GM12801 (cell line): ENCODE measurements at regions not wholly inside any gene's neighbourhood (a gene's known extent, or its start where the extent isn't known, plus 50 kb on each side); places are given as distances from the start of the nearest gene placed in this dataset.

Experiments
- CTCF ChIP-seq: IDR thresholded peaks from one replicate; pipeline ENCODE4 v1.5.1; 2011; ENCODE audit warnings: control low read depth; ENCODE audit not compliant: insufficient read length; ENCODE audit errors: extremely low read depth

GRCh38 chr1:231099311-231099710 is 59.3 kb upstream of the FAM89A start:
- no peak for TF ChIP-seq CTCF

- TF ChIP-seq CTCF, result no peak
Measured at GRCh38 chr1:231095595-231095994, 55.5 kb upstream of the FAM89A start.

GRCh38 chr1:231094421-231094820 is 54.4 kb upstream of the FAM89A start:
- TF ChIP-seq CTCF, result no peak

DNA sequence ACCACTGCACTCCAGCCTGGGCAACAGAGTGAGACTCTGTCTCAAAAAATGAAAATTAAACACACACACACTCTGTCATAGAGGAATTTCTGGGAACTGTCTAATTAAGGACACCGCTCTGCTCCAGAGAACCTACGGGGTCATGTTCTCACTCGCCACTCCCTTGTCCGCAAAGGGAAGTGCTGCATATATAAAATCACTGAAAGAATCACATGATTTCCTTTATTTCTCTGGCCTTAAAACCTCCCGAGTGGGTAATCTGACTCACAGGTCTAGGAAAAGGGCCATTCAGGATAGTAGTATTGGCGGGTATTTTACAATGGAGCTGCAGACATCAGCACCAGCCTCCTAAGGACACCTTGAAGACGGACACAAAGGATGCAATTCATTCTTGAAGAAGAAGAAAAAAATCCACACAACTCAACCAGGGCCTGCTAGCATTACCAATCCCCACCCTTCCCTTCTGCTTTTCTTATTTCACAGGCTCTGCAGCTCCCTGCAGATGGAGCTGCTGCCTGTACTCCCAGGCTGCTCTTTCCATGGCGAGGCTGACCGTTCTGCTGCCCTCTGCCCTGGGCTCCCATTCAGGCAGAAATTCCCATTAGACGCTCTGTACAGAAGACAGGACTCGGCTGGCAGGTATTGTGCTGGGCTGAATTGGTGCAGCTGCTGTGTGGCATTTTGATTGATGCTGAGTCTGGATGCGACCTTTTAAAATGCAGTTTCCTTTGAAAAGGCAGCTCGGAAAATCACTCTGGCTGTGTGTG is 53.3 kb upstream of the FAM89A start:
- TF ChIP-seq CTCF, result no peak

DNA sequence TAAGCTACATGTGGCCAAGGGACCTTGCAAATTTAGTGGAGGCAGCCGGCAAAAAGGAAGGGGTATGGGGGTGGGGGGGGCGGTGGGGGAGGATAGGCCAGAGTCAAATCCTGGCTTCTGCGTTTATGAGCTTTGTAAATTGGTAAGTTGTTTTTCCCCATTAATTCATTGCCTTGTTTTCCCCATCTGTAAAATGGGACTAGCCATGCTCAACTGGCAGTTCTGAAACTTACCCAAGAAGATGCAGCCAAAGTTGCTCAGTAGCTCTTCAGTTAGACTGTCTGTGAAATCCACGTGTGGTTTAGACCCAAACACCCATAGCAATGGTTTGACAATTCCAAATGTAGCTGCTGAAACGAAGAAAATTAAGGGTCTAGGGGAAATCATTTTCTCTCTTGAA is 52.3 kb upstream of the FAM89A start:
- no peak for TF ChIP-seq CTCF

DNA sequence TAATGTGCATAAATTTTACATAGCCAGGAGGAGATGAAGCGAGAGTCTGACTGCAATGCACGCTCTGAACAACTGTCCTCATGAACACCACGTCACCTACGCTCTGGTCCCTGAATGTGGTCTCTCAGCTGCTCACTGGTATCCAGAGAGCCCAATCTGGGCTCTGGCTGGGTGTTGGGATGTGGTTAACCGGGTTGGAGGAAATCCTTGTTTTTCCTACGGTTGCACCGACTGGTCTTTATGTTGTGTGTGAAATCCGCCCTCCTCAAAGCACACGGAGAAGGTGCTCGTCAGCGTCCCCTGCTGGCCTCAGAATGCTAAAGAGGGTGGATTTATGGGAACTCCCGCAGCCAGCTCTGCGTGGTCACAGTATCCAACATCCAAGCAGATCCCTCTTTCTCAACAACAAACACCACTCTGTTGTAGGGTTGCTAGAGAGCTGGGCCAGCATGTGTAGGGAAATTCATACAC is 51.8 kb upstream of the FAM89A start:
- TF ChIP-seq CTCF, result peak; percentile 6

- TF ChIP-seq CTCF, result no peak
Measured at GRCh38 chr1:231091415-231091814, 51.4 kb upstream of the FAM89A start.
